K562 (cell line): ENCODE measurements at regions not wholly inside any gene's neighbourhood (a gene's known extent, or its start where the extent isn't known, plus 50 kb on each side); places are given as distances from the start of the nearest gene placed in this dataset.
A peak's percentile ranks its signal among the peaks of the same experiment; 100 is the strongest.

Experiments used
- ASH1L ChIP-seq: fragments of 450-650 bp; IDR thresholded peaks from 2 replicates; pipeline ENCODE4 v1.6.1; 2018; ENCODE audit warnings: borderline replicate concordance, mild to moderate bottlenecking, low read depth; ENCODE audit not compliant: partially characterized antibody
- CBX5 ChIP-seq: IDR thresholded peaks from 2 replicates; pipeline ENCODE4 v1.6.1; 2014; ENCODE audit warnings: low read depth, borderline replicate concordance
- FOXM1 ChIP-seq, 2 experiments: fragments of 450-650 bp in 1 of 2; sonication (generic) in 1 of 2; formaldehyde crosslinking in 1 of 2; IDR thresholded peaks; 2 replicates each; pipeline versions ENCODE4 v1.6.1 to v1.9.0; 2017 to 2022; ENCODE audit warnings: low read depth in 2 of 2, mild to moderate bottlenecking in 2 of 2, missing genetic modification reagents in 1 of 2, moderate library complexity in 1 of 2
- MGA ChIP-seq: fragments of 450-650 bp; IDR thresholded peaks from 2 replicates; pipeline ENCODE4 v1.6.1; 2016; ENCODE audit warnings: mild to moderate bottlenecking, moderate library complexity
- MTA2 ChIP-seq: fragments of 450-650 bp; IDR thresholded peaks from 2 replicates; pipeline ENCODE4 v1.6.1; 2016; ENCODE audit warnings: low read depth
- MXI1 ChIP-seq: IDR thresholded peaks from 2 replicates; pipeline ENCODE4 v1.6.1; 2011; ENCODE audit warnings: low read depth, mild to moderate bottlenecking, improper control_type of control experiment, low read length
- PHF8 ChIP-seq: fragments of 200-600 bp; sonication (generic); IDR thresholded peaks from 2 replicates; pipeline ENCODE4 v1.6.1; 2012; ENCODE audit warnings: mixed run types, mild to moderate bottlenecking, inconsistent platforms, low read length, moderate library complexity, borderline replicate concordance
- TRIM28 ChIP-seq: fragments of 450-650 bp; IDR thresholded peaks from 2 replicates; pipeline ENCODE4 v1.6.1; 2017
- ZNF124 ChIP-seq: sonication (generic); formaldehyde crosslinking; IDR thresholded peaks from 2 replicates; pipeline ENCODE4 v1.8.1; 2022; ENCODE audit warnings: missing genetic modification reagents
- ZNF174 ChIP-seq: fragments of 250-450 bp; sonication (Bioruptor Pico); IDR thresholded peaks from 2 replicates; pipeline ENCODE4 v1.4.0; 2020; ENCODE audit warnings: mild to moderate bottlenecking
- ZNF217 ChIP-seq: sonication (generic); formaldehyde crosslinking; IDR thresholded peaks from 2 replicates; pipeline ENCODE4 v1.8.0; 2022; ENCODE audit warnings: mild to moderate bottlenecking, missing genetic modification reagents
- ZNF436 ChIP-seq: fragments of 250-450, 450-650 bp; sonication (Bioruptor Pico); formaldehyde crosslinking; IDR thresholded peaks from 2 replicates; pipeline ENCODE4 v1.7.0; 2020; ENCODE audit warnings: mild to moderate bottlenecking
- TF ChIP-seq, protein P1 (sequence below): sonication (generic); formaldehyde crosslinking; IDR thresholded peaks from 2 replicates; pipeline ENCODE4 v1.8.1; 2023; ENCODE audit warnings: mild to moderate bottlenecking, missing genetic modification reagents

GRCh38 chr17:62172492-62173291 lies 107.6 kb upstream of the MED13 start (continued):
- TF ChIP-seq MGA (no peak), TRIM28 (no peak), PHF8 (no peak), ZNF436 (CRISPR knock-in tag) (no peak), FOXM1 (IDR thresholded peaks at IDR 0.05; ENCODE audit: low read depth) (peak; percentile 84), FOXM1 (CRISPR knock-in tag; IDR thresholded peaks at IDR 0.05; ENCODE audit: low read depth) (no peak), ZNF174 (CRISPR knock-in tag) (no peak), MTA2 (peak; percentile 78), MXI1 (no peak), ZNF124 (no peak), ASH1L (peak; percentile 16), ZNF217 (CRISPR knock-in tag) (no peak), CBX5 (no peak)
- TF ChIP-seq, protein P1, sequence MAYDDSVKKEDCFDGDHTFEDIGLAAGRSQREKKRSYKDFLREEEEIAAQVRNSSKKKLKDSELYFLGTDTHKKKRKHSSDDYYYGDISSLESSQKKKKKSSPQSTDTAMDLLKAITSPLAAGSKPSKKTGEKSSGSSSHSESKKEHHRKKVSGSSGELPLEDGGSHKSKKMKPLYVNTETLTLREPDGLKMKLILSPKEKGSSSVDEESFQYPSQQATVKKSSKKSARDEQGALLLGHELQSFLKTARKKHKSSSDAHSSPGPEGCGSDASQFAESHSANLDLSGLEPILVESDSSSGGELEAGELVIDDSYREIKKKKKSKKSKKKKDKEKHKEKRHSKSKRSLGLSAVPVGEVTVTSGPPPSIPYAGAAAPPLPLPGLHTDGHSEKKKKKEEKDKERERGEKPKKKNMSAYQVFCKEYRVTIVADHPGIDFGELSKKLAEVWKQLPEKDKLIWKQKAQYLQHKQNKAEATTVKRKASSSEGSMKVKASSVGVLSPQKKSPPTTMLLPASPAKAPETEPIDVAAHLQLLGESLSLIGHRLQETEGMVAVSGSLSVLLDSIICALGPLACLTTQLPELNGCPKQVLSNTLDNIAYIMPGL: no peak
